ENCODE measurements at regions not wholly inside any gene's neighbourhood (a gene's known extent, or its start where the extent isn't known, plus 50 kb on each side); places are given as distances from the start of the nearest gene placed in this dataset.

GRCh38 chr7:42432644-42433043, 195.6 kb upstream of the GLI3 start:
- no peaks in the 10 kb centered on the region for H3K27me3 ChIP-seq
- DNase-seq: no peak

GRCh38 chr7:42431873-42432272, 194.9 kb upstream of the GLI3 start:
- no peaks in the 10 kb centered on the region for H3K27me3 ChIP-seq
- intact Hi-C loops (cut with DNase I; ENCODE audit: low total_unique reads): no loop called here
- H3K9me3 ChIP-seq: no peaks in the 10 kb centered on the region
- H3K36me3 ChIP-seq: no peaks in the 10 kb centered on the region
- DNase-seq: no peak
- in situ Hi-C loops (cut with MboI; ENCODE audit: low sequenced_read_pairs in 4 of 4): no loop called here
- TF ChIP-seq POLR2A (IDR thresholded peaks at IDR 0.05): no peak
- no peak for TF ChIP-seq CTCF (IDR thresholded peaks at IDR 0.05 in 4 of 5, conservative IDR thresholded peaks at IDR 0.05 in 1 of 5)
- ATAC-seq: no peak
- no peaks in the 10 kb centered on the region for H3K4me1 ChIP-seq
- no peak overlapping the region for H3K4me3 ChIP-seq
- no peak overlapping the region for H3K27ac ChIP-seq

More at GRCh38 chr7:42432644-42433043, 195.6 kb upstream of the GLI3 start:
- Histone ChIP-seq H3K4me3 (no peak overlapping the region), H3K4me1 (no peaks in the 10 kb centered on the region), H3K27ac (no peak overlapping the region), H3K36me3 (no peaks in the 10 kb centered on the region), H3K9me3 (no peaks in the 10 kb centered on the region)
- TF ChIP-seq POLR2A (IDR thresholded peaks at IDR 0.05) (no peak), CTCF (IDR thresholded peaks at IDR 0.05 in 4 of 5, conservative IDR thresholded peaks at IDR 0.05 in 1 of 5) (no peak)
- in situ Hi-C loops (cut with MboI; ENCODE audit: low sequenced_read_pairs in 4 of 4): no loop called here
- no peak for ATAC-seq
- intact Hi-C loops (cut with DNase I; ENCODE audit: low total_unique reads): no loop called here

- in situ Hi-C loops (cut with MboI; ENCODE audit: low sequenced_read_pairs in 4 of 4): no loop called here
- Histone ChIP-seq H3K27me3 (no peaks in the 10 kb centered on the region), H3K9me3 (no peaks in the 10 kb centered on the region), H3K36me3 (no peaks in the 10 kb centered on the region), H3K4me3 (no peak overlapping the region), H3K4me1 (no peaks in the 10 kb centered on the region), H3K27ac (no peak overlapping the region)
- ATAC-seq (no peak), DNase-seq (no peak)
- TF ChIP-seq POLR2A (IDR thresholded peaks at IDR 0.05) (no peak), CTCF (IDR thresholded peaks at IDR 0.05 in 4 of 5, conservative IDR thresholded peaks at IDR 0.05 in 1 of 5) (no peak)
- intact Hi-C loops (cut with DNase I; ENCODE audit: low total_unique reads): no loop called here
These were observed 192.3 kb upstream of the GLI3 start for GRCh38 chr7:42429339-42429738.

- intact Hi-C loops (cut with DNase I; ENCODE audit: low total_unique reads) (no loop called here), in situ Hi-C loops (cut with MboI; ENCODE audit: low sequenced_read_pairs in 4 of 4) (no loop called here)
- H3K4me3 ChIP-seq: no peak overlapping the region
- H3K36me3 ChIP-seq: no peaks in the 10 kb centered on the region
- H3K4me1 ChIP-seq: no peaks in the 10 kb centered on the region
- no peaks in the 10 kb centered on the region for H3K9me3 ChIP-seq
- no peak for TF ChIP-seq CTCF (IDR thresholded peaks at IDR 0.05 in 4 of 5, conservative IDR thresholded peaks at IDR 0.05 in 1 of 5)
- no peak for TF ChIP-seq POLR2A (IDR thresholded peaks at IDR 0.05)
- no peak for DNase-seq
- no peak overlapping the region for H3K27ac ChIP-seq
- H3K27me3 ChIP-seq: no peaks in the 10 kb centered on the region
- ATAC-seq: no peak
These were observed 189.2 kb upstream of the GLI3 start for GRCh38 chr7:42426163-42426562.

- H3K36me3 ChIP-seq: no peaks in the 10 kb centered on the region
- no peak for DNase-seq
- ATAC-seq: no peak
- in situ Hi-C loops (cut with MboI; ENCODE audit: low sequenced_read_pairs in 4 of 4): no loop called here
- H3K27ac ChIP-seq: no peak overlapping the region
- no peaks in the 10 kb centered on the region for H3K4me1 ChIP-seq
- no peak overlapping the region for H3K4me3 ChIP-seq
- intact Hi-C loops (cut with DNase I; ENCODE audit: low total_unique reads): no loop called here
- H3K27me3 ChIP-seq: no peaks in the 10 kb centered on the region
- H3K9me3 ChIP-seq: no peaks in the 10 kb centered on the region
- TF ChIP-seq CTCF (IDR thresholded peaks at IDR 0.05 in 4 of 5, conservative IDR thresholded peaks at IDR 0.05 in 1 of 5) (no peak), POLR2A (IDR thresholded peaks at IDR 0.05) (no peak)
These were observed 178.0 kb upstream of the GLI3 start for GRCh38 chr7:42414941-42415505.

Data from gastrocnemius medialis (tissue), 4 donors.